SK-N-SH (cell line): ENCODE measurements at regions not wholly inside any gene's neighbourhood (a gene's known extent, or its start where the extent isn't known, plus 50 kb on each side); places are given as distances from the start of the nearest gene placed in this dataset.

Experiments
- CTCF ChIA-PET: fragments of 300-600, 350-600 bp; formaldehyde crosslinking; extraction: SDS; loops from one replicate; lab custom pipeline; 2021; lab: Yijun Ruan, JAX
- POLR2A ChIA-PET: fragments of 350-600 bp; sonication (Branson Sonifier 250); formaldehyde crosslinking; extraction: SDS; loops from one replicate; lab custom pipeline; 2020; ENCODE audit warnings: antibody characterized with exemption, inconsistent platforms; lab: Yijun Ruan, JAX
- DNase-seq: peaks from one replicate; pipeline ENCODE4 v3.0.0; 2012
- H2AFZ ChIP-seq: fragments of 200-600 bp; sonication (generic); 2 replicates; pipeline ENCODE4 v1.8.1; 2016; ENCODE audit warnings: antibody characterized with exemption, mild to moderate bottlenecking, low read depth
- H3F3A ChIP-seq: fragments of 200-600 bp; sonication (generic); replicated peaks from 2 replicates; pipeline ENCODE3; 2016; ENCODE audit warnings: antibody characterized with exemption, mild to moderate bottlenecking; ENCODE audit not compliant: insufficient read depth
- H3K27ac ChIP-seq, 2 experiments: fragments of 200-500 bp in 1 of 2; fragments of 200-600 bp in 1 of 2; sonication (Bioruptor generic) in 1 of 2; sonication (generic), shearing (Covaris generic) in 1 of 2; 2 replicates each; pipeline versions ENCODE4 v1.5.1 to v1.6.1; 2014 to 2016; ENCODE audit warnings: low read depth in 2 of 2, inconsistent platforms in 1 of 2, low read length in 1 of 2, mild to moderate bottlenecking in 1 of 2, mixed read lengths in 1 of 2
- H3K27me3 ChIP-seq: fragments of 200-600 bp; sonication (generic), shearing (Covaris generic); 2 replicates; pipeline ENCODE4 v1.6.1; 2016; ENCODE audit warnings: mixed run types; ENCODE audit not compliant: insufficient read depth
- H3K36me3 ChIP-seq, 2 experiments: fragments of 200-500 bp in 1 of 2; fragments of 200-600 bp in 1 of 2; sonication (Bioruptor generic) in 1 of 2; sonication (generic) in 1 of 2; replicated peaks in 1 of 2; 2 replicates each; pipeline versions ENCODE3 to v1.5.1; 2014 to 2016; ENCODE audit warnings: low read length in 1 of 2, mild to moderate bottlenecking in 1 of 2; ENCODE audit not compliant: insufficient read depth in 2 of 2, control insufficient read depth in 1 of 2
- H3K4me1 ChIP-seq, 2 experiments: fragments of 200-500 bp in 1 of 2; fragments of 200-600 bp in 1 of 2; sonication (Bioruptor generic) in 1 of 2; sonication (generic), shearing (Covaris generic) in 1 of 2; 2 replicates each; pipeline versions ENCODE4 v1.5.1 to v1.6.1; 2014 to 2016; ENCODE audit warnings: low read depth in 1 of 2, low read length in 1 of 2, mixed run types in 1 of 2; ENCODE audit not compliant: insufficient read depth in 2 of 2, control insufficient read depth in 1 of 2
- H3K4me2 ChIP-seq: fragments of 200-600 bp; sonication (generic), shearing (Covaris generic); 2 replicates; pipeline ENCODE4 v1.6.1; 2017; ENCODE audit warnings: mixed run types
- H3K4me3 ChIP-seq, 2 experiments: fragments of 200-500 bp in 1 of 2; fragments of 200-600 bp in 1 of 2; sonication (Bioruptor generic) in 1 of 2; sonication (generic), shearing (Covaris generic) in 1 of 2; 2 replicates each; pipeline versions ENCODE4 v1.5.1 to v1.8.1; 2014 to 2016; ENCODE audit warnings: low read depth in 2 of 2, inconsistent platforms in 1 of 2, low read length in 1 of 2, mild to moderate bottlenecking in 1 of 2, mixed read lengths in 1 of 2, moderate library complexity in 1 of 2
- H3K79me2 ChIP-seq: fragments of 200-600 bp; sonication (generic); 2 replicates; pipeline ENCODE4 v1.8.1; 2017; ENCODE audit warnings: mild to moderate bottlenecking; ENCODE audit not compliant: insufficient read depth
- H3K9ac ChIP-seq: fragments of 200-600 bp; sonication (generic); 2 replicates; pipeline ENCODE4 v1.6.1; 2017; ENCODE audit warnings: mixed run types
- H3K9me2 ChIP-seq: fragments of 200-600 bp; sonication (generic); 2 replicates; pipeline ENCODE4 v1.6.1; 2017; ENCODE audit warnings: mixed run types
- H3K9me3 ChIP-seq: fragments of 200-600 bp; sonication (generic); 2 replicates; pipeline ENCODE4 v1.6.1; 2017; ENCODE audit warnings: mixed run types, mild to moderate bottlenecking, moderate library complexity
- H4K20me1 ChIP-seq: fragments of 200-600 bp; sonication (generic); 2 replicates; pipeline ENCODE4 v1.6.1; 2017; ENCODE audit warnings: mild to moderate bottlenecking, mixed run types; ENCODE audit not compliant: insufficient read depth
- CHD2 ChIP-seq: fragments of 150-350 bp; IDR thresholded peaks from 2 replicates; pipeline ENCODE4 v1.6.1; 2018; ENCODE audit warnings: low read length; ENCODE audit not compliant: partially characterized antibody
- ELF1 ChIP-seq: IDR thresholded peaks from 2 replicates; pipeline ENCODE4 v1.4.0; 2012
- MEF2A ChIP-seq: IDR thresholded peaks from 2 replicates; pipeline ENCODE4 v1.4.0; 2012; ENCODE audit warnings: low read depth, borderline replicate concordance
- MXI1 ChIP-seq: IDR thresholded peaks from 2 replicates; pipeline ENCODE4 v1.6.1; 2012; ENCODE audit warnings: mild to moderate bottlenecking, low read depth, low read length, improper control_type of control experiment
- NFIC ChIP-seq: IDR thresholded peaks from 2 replicates; pipeline ENCODE4 v1.4.0; 2012; ENCODE audit warnings: borderline replicate concordance
- NRF1 ChIP-seq: IDR thresholded peaks from 2 replicates; pipeline ENCODE4 v1.6.1; 2012; ENCODE audit warnings: low read depth, mild to moderate bottlenecking, low read length
- POLR2AphosphoS5 ChIP-seq: IDR thresholded peaks from 2 replicates; pipeline ENCODE4 v1.6.1; 2012; ENCODE audit warnings: low read depth, low read length
- RAD21 ChIP-seq: IDR thresholded peaks from 2 replicates; pipeline ENCODE4 v1.6.1; 2012; ENCODE audit warnings: mild to moderate bottlenecking, low read length
- RCOR1 ChIP-seq: fragments of 150-350 bp; IDR thresholded peaks from 2 replicates; pipeline ENCODE4 v1.6.1; 2017; ENCODE audit warnings: antibody characterized with exemption, low read length
- RFX5 ChIP-seq: IDR thresholded peaks from 2 replicates; pipeline ENCODE4 v1.6.1; 2012; ENCODE audit warnings: mild to moderate bottlenecking, improper control_type of control experiment, low read length
- RXRA ChIP-seq: IDR thresholded peaks from 2 replicates; pipeline ENCODE4 v1.4.0; 2012; ENCODE audit warnings: low read depth, mild to moderate bottlenecking, borderline replicate concordance
- SMC3 ChIP-seq: IDR thresholded peaks from 2 replicates; pipeline ENCODE4 v1.6.1; 2012; ENCODE audit warnings: low read depth, low read length, improper control_type of control experiment
- TCF12 ChIP-seq: IDR thresholded peaks from 2 replicates; pipeline ENCODE4 v1.4.0; 2012
- TEAD4 ChIP-seq: IDR thresholded peaks from 2 replicates; pipeline ENCODE4 v1.4.0; 2012; ENCODE audit warnings: mild to moderate bottlenecking, borderline replicate concordance; ENCODE audit not compliant: insufficient read depth
- WGBS: methylation state at CpG from one replicate; pipeline ENCODE4 v1.1.6; 2017; ENCODE audit warnings: low lambda C conversion rate; 5-methylcytosine and 5-hydroxymethylcytosine counted together
- TF ChIP-seq, protein P1 (sequence below): IDR thresholded peaks from 2 replicates; pipeline ENCODE4 v1.4.0; 2012; ENCODE audit warnings: low read depth, borderline replicate concordance
- TF ChIP-seq, protein P2 (sequence below): IDR thresholded peaks from 2 replicates; pipeline ENCODE4 v1.4.0; 2012; ENCODE audit warnings: low read depth, borderline replicate concordance
- TF ChIP-seq, protein P3 (sequence below): fragments of 150-350 bp; IDR thresholded peaks from 2 replicates; pipeline ENCODE4 v1.6.1; 2017; ENCODE audit warnings: antibody characterized with exemption, low read length, low read depth, borderline replicate concordance
- TF ChIP-seq, protein P4 (sequence below): IDR thresholded peaks from 2 replicates; pipeline ENCODE4 v1.4.0; 2012; ENCODE audit warnings: low read depth

DNA sequence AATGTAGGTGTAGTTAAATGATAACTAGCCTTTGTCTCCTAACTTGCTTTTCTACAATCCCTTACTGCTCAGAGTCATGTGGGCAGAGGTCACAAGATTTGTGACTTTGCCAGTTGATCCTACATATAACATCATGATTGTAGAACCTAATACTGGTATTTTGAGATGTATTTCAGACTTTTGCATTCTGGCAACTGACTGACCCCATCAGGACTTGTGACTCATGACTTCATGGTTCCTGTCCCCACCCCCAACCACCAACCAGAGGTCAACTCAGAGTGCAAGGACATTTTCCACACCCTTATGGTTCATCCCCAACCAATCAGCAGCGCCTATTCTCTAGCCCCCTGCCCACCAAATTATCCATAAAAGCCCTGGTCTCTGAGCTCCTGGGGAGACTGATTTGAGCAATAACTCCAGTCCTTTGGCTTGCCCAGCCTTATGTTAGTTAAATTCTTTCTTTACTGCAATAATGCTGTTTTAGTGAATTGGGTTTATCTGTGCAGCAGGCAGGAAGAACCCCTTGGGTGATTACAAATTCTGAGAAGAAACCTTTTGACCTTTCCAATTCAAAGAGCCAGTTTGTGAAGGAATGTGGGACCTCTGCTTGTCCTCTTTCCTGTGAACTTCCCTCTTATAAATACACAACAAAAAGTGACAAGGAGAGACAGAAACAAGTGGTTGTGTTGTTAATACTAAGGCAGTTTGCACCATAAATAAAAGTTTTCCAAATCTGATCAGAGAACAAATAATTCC, 588.7 kb downstream of the UTRN start:
- peaks cover 0 to 7% of the 10 kb centered on the region in 2 experiments; a peak in 2 of 4 replicates for H3K4me1 ChIP-seq
- H3K9me3 ChIP-seq = no peaks in the 10 kb centered on the region
- H3K36me3 ChIP-seq = no peaks in the 10 kb centered on the region
- no peak for DNase-seq
- no peak overlapping the region for H3K4me3 ChIP-seq
- no peaks in the 10 kb centered on the region for H4K20me1 ChIP-seq
- no peaks in the 10 kb centered on the region for H3K79me2 ChIP-seq
- H3K9me2 ChIP-seq = no peaks in the 10 kb centered on the region
- no peak overlapping the region for H3K4me2 ChIP-seq
- CTCF ChIA-PET = interaction anchor here (2.1 kb wide), 1 partner anchor 12 kb away, joined by 6 read pairs; no protein-coding TSS in a partner anchor
- no peaks in the 10 kb centered on the region for H3F3A ChIP-seq
- H3K27me3 ChIP-seq = no peaks in the 10 kb centered on the region
- no peak overlapping the region for H3K27ac ChIP-seq
- POLR2A ChIA-PET = no interaction called here
- no peak overlapping the region for H2AFZ ChIP-seq
- H3K9ac ChIP-seq = no peak overlapping the region
- WGBS = 0% methylated on average over 1 of the region's 1 CpG
- TF ChIP-seq NFIC = no peak
- no peak for TF ChIP-seq CHD2
- no peak for TF ChIP-seq TCF12
- TF ChIP-seq RCOR1 = no peak
- no peak for TF ChIP-seq POLR2AphosphoS5
- TF ChIP-seq, protein P1, sequence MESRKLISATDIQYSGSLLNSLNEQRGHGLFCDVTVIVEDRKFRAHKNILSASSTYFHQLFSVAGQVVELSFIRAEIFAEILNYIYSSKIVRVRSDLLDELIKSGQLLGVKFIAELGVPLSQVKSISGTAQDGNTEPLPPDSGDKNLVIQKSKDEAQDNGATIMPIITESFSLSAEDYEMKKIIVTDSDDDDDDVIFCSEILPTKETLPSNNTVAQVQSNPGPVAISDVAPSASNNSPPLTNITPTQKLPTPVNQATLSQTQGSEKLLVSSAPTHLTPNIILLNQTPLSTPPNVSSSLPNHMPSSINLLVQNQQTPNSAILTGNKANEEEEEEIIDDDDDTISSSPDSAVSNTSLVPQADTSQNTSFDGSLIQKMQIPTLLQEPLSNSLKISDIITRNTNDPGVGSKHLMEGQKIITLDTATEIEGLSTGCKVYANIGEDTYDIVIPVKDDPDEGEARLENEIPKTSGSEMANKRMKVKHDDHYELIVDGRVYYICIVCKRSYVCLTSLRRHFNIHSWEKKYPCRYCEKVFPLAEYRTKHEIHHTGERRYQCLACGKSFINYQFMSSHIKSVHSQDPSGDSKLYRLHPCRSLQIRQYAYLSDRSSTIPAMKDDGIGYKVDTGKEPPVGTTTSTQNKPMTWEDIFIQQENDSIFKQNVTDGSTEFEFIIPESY = no peak
- TF ChIP-seq RXRA = no peak
- TF ChIP-seq RAD21 = no peak
- TF ChIP-seq ELF1 = no peak
- TF ChIP-seq MEF2A = no peak
- TF ChIP-seq RFX5 = no peak
- TF ChIP-seq, protein P2, sequence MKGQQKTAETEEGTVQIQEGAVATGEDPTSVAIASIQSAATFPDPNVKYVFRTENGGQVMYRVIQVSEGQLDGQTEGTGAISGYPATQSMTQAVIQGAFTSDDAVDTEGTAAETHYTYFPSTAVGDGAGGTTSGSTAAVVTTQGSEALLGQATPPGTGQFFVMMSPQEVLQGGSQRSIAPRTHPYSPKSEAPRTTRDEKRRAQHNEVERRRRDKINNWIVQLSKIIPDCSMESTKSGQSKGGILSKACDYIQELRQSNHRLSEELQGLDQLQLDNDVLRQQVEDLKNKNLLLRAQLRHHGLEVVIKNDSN = no peak
- no peak for TF ChIP-seq NRF1
- no peak for TF ChIP-seq TEAD4
- TF ChIP-seq, protein P3, sequence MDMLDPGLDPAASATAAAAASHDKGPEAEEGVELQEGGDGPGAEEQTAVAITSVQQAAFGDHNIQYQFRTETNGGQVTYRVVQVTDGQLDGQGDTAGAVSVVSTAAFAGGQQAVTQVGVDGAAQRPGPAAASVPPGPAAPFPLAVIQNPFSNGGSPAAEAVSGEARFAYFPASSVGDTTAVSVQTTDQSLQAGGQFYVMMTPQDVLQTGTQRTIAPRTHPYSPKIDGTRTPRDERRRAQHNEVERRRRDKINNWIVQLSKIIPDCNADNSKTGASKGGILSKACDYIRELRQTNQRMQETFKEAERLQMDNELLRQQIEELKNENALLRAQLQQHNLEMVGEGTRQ = no peak
- TF ChIP-seq SMC3 = no peak
- TF ChIP-seq MXI1 = no peak
- TF ChIP-seq, protein P4, sequence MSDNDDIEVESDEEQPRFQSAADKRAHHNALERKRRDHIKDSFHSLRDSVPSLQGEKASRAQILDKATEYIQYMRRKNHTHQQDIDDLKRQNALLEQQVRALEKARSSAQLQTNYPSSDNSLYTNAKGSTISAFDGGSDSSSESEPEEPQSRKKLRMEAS = no peak
